ENCODE measurements at regions not wholly inside any gene's neighbourhood (a gene's known extent, or its start where the extent isn't known, plus 50 kb on each side); places are given as distances from the start of the nearest gene placed in this dataset.

GRCh38 chr19:28988066-28988465 is 224.9 kb downstream of the UQCRFS1 start:
- CTCF ChIA-PET = no interaction called here
- Mint-ChIP-seq H3K27me3 (ENCODE audit: low read depth) (no peaks in the 10 kb centered on the region), H3K9me3 (peaks cover 12% of the 10 kb centered on the region), H3K4me1 (peaks cover 23% of the 10 kb centered on the region), H3K36me3 (peaks cover 7% of the 10 kb centered on the region), H3K27ac (no peak overlapping the region), H3K4me3 (no peak overlapping the region)
- DNase-seq (ENCODE audit: low spot score) (no peak), ATAC-seq (no peak)
- POLR2A ChIA-PET = no interaction called here
- no peak for TF ChIP-seq TP53 (CRISPR knock-in tag; IDR thresholded peaks at IDR 0.05)
- TF ChIP-seq CDX4 (CRISPR knock-in tag; IDR thresholded peaks at IDR 0.05; ENCODE audit: borderline replicate concordance) = no peak
- TF ChIP-seq HMGXB4 (CRISPR knock-in tag; IDR thresholded peaks at IDR 0.05) = no peak
- no peak for TF ChIP-seq SP1 (CRISPR knock-in tag; conservative IDR thresholded peaks at IDR 0.05)
- no peak for TF ChIP-seq CREB1 (CRISPR knock-in tag; IDR thresholded peaks at IDR 0.05)
- no peak for TF ChIP-seq USF1 (CRISPR knock-in tag; IDR thresholded peaks at IDR 0.05)
- TF ChIP-seq ZNF396 (CRISPR knock-in tag; IDR thresholded peaks at IDR 0.05; ENCODE audit: borderline replicate concordance) = no peak
- TF ChIP-seq GRHL2 (CRISPR knock-in tag; IDR thresholded peaks at IDR 0.05; ENCODE audit: insufficient replicate concordance, severe bottlenecking) = no peak
- TF ChIP-seq JAZF1 (CRISPR knock-in tag; IDR thresholded peaks at IDR 0.05) = no peak
- TF ChIP-seq ERG (CRISPR knock-in tag; IDR thresholded peaks at IDR 0.05) = no peak
- no peak for TF ChIP-seq HMGA2 (CRISPR knock-in tag; IDR thresholded peaks at IDR 0.05)
- no peak for TF ChIP-seq ZMAT4 (CRISPR knock-in tag; IDR thresholded peaks at IDR 0.05)
- TF ChIP-seq EMX1 (CRISPR knock-in tag; IDR thresholded peaks at IDR 0.05) = no peak
- no peak for TF ChIP-seq NFYB (CRISPR knock-in tag; conservative IDR thresholded peaks at IDR 0.05; ENCODE audit: low read depth)
- no peak for TF ChIP-seq ESRRA (CRISPR knock-in tag; IDR thresholded peaks at IDR 0.05; ENCODE audit: borderline replicate concordance)
- no peak for TF ChIP-seq ZNF138 (CRISPR knock-in tag; conservative IDR thresholded peaks at IDR 0.05)
- no peak for TF ChIP-seq PREB (CRISPR knock-in tag; IDR thresholded peaks at IDR 0.05; ENCODE audit: borderline replicate concordance)

GRCh38 chr19:28987177-28987576 is 225.8 kb downstream of the UQCRFS1 start:
- TF ChIP-seq HMGA2 (CRISPR knock-in tag; IDR thresholded peaks at IDR 0.05) (no peak), AR (CRISPR knock-in tag; IDR thresholded peaks at IDR 0.05) (no peak), ETV6 (CRISPR knock-in tag; IDR thresholded peaks at IDR 0.05) (no peak), NFE2L1 (CRISPR knock-in tag; IDR thresholded peaks at IDR 0.05) (no peak), FOXK1 (CRISPR knock-in tag; IDR thresholded peaks at IDR 0.05) (no peak), EMX1 (CRISPR knock-in tag; IDR thresholded peaks at IDR 0.05) (no peak), ZNF138 (CRISPR knock-in tag; conservative IDR thresholded peaks at IDR 0.05) (no peak), ZSCAN18 (CRISPR knock-in tag; IDR thresholded peaks at IDR 0.05) (no peak), TEAD4 (CRISPR knock-in tag; IDR thresholded peaks at IDR 0.05) (no peak), RELA (CRISPR knock-in tag; IDR thresholded peaks at IDR 0.05; ENCODE audit: borderline replicate concordance) (no peak)
- peaks cover 23% of the 10 kb centered on the region for H3K4me1 Mint-ChIP-seq
- H3K36me3 Mint-ChIP-seq = no peaks in the 10 kb centered on the region
- ChIA-PET POLR2A (no interaction called here), CTCF (no interaction called here)
- peaks cover 3% of the 10 kb centered on the region; the same call in 1 of the 2 replicates for H3K9me3 Mint-ChIP-seq
- no peak overlapping the region for H3K27ac Mint-ChIP-seq
- DNase-seq (ENCODE audit: low spot score) = no peak
- no peak overlapping the region for H3K4me3 Mint-ChIP-seq
- no peak for ATAC-seq
- H3K27me3 Mint-ChIP-seq (ENCODE audit: low read depth) = no peaks in the 10 kb centered on the region; the same call in 1 of the 2 replicates

All from WTC11 (cell line).